ENCODE measurements at regions not wholly inside any gene's neighbourhood (a gene's known extent, or its start where the extent isn't known, plus 50 kb on each side); places are given as distances from the start of the nearest gene placed in this dataset.

GRCh38 chr7:21261627-21262594, 166.0 kb upstream of the SP4 start (continued):
- TF ChIP-seq CUX1 (IDR thresholded peaks at IDR 0.05; ENCODE audit: insufficient replicate concordance, low read depth, low read length) (no peak), CEBPB (IDR thresholded peaks at IDR 0.05; ENCODE audit: borderline replicate concordance in 1 of 2, low read depth in 2 of 2, low read length in 2 of 2) (no peak), IRF4 (IDR thresholded peaks at IDR 0.05; ENCODE audit: low read depth, low read length) (no peak), RELA (IDR thresholded peaks at IDR 0.05; ENCODE audit: borderline replicate concordance, partially characterized antibody) (no peak), CBX3 (IDR thresholded peaks at IDR 0.05; ENCODE audit: borderline replicate concordance, low read depth) (no peak), EZH2 (IDR thresholded peaks at IDR 0.05; ENCODE audit: borderline replicate concordance, control insufficient read depth, low read depth, low read length) (no peak)
- TF ChIP-seq, protein P1, sequence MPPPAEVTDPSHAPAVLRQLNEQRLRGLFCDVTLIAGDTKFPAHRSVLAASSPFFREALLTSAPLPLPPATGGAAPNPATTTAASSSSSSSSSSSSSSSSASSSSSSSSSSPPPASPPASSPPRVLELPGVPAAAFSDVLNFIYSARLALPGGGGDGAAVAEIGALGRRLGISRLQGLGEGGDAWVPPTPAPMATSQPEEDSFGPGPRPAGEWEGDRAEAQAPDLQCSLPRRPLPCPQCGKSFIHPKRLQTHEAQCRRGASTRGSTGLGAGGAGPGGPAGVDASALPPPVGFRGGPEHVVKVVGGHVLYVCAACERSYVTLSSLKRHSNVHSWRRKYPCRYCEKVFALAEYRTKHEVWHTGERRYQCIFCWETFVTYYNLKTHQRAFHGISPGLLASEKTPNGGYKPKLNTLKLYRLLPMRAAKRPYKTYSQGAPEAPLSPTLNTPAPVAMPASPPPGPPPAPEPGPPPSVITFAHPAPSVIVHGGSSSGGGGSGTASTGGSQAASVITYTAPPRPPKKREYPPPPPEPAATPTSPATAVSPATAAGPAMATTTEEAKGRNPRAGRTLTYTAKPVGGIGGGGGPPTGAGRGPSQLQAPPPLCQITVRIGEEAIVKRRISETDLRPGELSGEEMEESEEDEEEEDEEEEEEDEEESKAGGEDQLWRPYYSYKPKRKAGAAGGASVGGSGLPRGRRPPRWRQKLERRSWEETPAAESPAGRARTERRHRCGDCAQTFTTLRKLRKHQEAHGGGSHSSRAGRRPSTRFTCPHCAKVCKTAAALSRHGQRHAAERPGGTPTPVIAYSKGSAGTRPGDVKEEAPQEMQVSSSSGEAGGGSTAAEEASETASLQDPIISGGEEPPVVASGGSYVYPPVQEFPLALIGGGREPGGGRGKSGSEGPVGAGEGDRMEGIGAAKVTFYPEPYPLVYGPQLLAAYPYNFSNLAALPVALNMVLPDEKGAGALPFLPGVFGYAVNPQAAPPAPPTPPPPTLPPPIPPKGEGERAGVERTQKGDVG (CRISPR knock-in tag; IDR thresholded peaks at IDR 0.05), result no peak
- TF ChIP-seq, protein P2, sequence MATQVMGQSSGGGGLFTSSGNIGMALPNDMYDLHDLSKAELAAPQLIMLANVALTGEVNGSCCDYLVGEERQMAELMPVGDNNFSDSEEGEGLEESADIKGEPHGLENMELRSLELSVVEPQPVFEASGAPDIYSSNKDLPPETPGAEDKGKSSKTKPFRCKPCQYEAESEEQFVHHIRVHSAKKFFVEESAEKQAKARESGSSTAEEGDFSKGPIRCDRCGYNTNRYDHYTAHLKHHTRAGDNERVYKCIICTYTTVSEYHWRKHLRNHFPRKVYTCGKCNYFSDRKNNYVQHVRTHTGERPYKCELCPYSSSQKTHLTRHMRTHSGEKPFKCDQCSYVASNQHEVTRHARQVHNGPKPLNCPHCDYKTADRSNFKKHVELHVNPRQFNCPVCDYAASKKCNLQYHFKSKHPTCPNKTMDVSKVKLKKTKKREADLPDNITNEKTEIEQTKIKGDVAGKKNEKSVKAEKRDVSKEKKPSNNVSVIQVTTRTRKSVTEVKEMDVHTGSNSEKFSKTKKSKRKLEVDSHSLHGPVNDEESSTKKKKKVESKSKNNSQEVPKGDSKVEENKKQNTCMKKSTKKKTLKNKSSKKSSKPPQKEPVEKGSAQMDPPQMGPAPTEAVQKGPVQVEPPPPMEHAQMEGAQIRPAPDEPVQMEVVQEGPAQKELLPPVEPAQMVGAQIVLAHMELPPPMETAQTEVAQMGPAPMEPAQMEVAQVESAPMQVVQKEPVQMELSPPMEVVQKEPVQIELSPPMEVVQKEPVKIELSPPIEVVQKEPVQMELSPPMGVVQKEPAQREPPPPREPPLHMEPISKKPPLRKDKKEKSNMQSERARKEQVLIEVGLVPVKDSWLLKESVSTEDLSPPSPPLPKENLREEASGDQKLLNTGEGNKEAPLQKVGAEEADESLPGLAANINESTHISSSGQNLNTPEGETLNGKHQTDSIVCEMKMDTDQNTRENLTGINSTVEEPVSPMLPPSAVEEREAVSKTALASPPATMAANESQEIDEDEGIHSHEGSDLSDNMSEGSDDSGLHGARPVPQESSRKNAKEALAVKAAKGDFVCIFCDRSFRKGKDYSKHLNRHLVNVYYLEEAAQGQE (IDR thresholded peaks at IDR 0.05; ENCODE audit: low read depth, low read length), result no peak
- TF ChIP-seq, protein P3, sequence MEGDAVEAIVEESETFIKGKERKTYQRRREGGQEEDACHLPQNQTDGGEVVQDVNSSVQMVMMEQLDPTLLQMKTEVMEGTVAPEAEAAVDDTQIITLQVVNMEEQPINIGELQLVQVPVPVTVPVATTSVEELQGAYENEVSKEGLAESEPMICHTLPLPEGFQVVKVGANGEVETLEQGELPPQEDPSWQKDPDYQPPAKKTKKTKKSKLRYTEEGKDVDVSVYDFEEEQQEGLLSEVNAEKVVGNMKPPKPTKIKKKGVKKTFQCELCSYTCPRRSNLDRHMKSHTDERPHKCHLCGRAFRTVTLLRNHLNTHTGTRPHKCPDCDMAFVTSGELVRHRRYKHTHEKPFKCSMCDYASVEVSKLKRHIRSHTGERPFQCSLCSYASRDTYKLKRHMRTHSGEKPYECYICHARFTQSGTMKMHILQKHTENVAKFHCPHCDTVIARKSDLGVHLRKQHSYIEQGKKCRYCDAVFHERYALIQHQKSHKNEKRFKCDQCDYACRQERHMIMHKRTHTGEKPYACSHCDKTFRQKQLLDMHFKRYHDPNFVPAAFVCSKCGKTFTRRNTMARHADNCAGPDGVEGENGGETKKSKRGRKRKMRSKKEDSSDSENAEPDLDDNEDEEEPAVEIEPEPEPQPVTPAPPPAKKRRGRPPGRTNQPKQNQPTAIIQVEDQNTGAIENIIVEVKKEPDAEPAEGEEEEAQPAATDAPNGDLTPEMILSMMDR (IDR thresholded peaks at IDR 0.05 in 2 of 3, conservative IDR thresholded peaks at IDR 0.05 in 1 of 3; ENCODE audit: control insufficient read depth in 2 of 3, extremely low read depth in 1 of 3, insufficient read depth in 1 of 3, low read depth in 3 of 3, low read length in 3 of 3), result peak; percentile 62 to 79 (median 72)
- TF ChIP-seq, protein P4, sequence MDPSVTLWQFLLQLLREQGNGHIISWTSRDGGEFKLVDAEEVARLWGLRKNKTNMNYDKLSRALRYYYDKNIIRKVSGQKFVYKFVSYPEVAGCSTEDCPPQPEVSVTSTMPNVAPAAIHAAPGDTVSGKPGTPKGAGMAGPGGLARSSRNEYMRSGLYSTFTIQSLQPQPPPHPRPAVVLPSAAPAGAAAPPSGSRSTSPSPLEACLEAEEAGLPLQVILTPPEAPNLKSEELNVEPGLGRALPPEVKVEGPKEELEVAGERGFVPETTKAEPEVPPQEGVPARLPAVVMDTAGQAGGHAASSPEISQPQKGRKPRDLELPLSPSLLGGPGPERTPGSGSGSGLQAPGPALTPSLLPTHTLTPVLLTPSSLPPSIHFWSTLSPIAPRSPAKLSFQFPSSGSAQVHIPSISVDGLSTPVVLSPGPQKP (IDR thresholded peaks at IDR 0.05; ENCODE audit: low read depth, low read length), result no peak
